Frontal cortex (tissue), 3 donors: ENCODE measurements at regions not wholly inside any gene's neighbourhood (a gene's known extent, or its start where the extent isn't known, plus 50 kb on each side); places are given as distances from the start of the nearest gene placed in this dataset.

ENCODE experiments used
- DNase-seq, 2 donors: peaks; one replicate each; pipeline ENCODE4 v3.0.0; 2012; ENCODE audit warnings: low spot score in 2 of 2
- FAIRE-seq: peaks from 2 replicates; lab custom pipeline; 2012; peaks lifted over from hg19 to GRCh38; lab: Jason Lieb, UNC
- donor health status: control.
- donor health status: control.
- donor health status: control.

DNA sequence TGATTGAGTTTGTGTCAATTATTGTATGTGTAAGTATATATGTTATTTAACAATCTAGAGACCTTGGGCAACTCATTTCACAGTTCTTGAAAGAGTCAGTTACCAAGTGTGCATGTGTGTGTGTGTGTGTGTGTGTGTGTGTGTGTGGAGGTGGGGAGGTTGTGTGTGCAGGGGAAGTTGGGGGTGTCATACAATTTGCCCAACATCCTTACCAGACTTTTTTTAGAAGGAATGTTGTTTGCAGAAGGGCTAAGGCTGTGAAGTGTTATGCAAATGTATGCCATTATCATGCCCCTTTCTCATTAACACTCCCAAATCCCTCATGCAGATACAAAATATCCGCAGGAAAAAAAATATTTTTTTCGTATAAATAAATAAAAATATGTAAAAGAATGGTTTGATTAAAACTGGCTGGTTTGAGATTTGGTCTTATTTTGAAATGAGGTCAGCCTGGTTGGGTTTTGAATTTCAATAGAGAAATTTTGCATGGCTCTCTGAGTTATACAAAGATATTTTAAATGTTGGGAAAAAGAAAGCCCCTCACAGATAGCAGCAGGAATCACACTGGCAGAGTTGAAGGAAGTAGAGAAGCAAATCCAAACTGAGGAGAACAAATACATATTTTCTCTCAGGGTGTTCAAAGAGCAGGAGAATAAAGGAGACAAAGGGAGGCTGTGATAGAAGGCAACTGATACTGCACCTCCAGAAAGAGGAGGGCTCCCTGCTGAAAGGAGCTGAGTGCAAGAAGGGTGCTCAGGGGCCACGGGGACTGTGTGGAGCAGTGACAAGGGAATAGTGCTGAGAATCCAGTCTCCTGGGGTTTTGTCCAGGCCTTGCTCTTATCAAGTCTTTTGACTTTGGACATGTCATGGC lies 1365.5 kb upstream of the CELF4 start:
- no peak for DNase-seq
- FAIRE-seq, result no peak

DNA sequence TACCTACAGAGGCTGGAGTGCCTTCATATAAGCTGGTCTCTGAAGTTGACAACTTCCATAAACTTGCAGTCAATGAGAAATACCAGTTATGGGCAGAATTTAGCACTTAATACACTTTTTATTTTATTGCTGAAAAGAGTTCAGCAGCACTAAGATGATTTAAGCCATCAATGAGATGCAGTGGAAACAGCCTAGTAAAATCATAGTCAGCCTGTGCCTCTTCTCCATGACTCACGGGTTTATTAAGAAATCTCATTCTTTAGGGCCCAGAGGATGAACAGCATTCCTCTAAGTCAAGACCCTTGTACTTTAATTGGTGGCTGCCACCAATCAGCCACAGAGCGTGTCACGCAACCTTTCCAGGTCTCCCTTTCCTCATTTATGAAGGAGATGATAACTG lies 1357.9 kb upstream of the CELF4 start:
- FAIRE-seq (no peak), DNase-seq (no peak)

DNA sequence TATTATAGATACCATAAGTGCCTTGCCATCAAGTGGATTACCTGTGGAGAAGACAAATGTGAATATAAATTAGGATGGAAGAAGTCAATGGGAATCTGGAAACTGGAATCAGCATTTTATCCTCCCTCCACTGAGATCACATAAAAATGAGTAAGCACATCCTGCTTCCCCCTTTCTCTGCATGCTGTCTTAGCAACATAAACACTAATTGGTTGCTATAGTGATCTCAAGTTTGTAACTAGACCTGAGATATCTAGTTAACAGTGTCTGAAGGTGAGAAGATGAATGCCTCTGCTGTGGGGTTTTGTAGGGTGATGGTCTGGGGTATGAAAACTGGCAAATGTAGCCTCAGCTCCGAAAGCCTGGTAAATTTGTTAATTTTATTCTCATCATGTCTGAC lies 1357.5 kb upstream of the CELF4 start:
- DNase-seq (no peak), FAIRE-seq (no peak)

DNA sequence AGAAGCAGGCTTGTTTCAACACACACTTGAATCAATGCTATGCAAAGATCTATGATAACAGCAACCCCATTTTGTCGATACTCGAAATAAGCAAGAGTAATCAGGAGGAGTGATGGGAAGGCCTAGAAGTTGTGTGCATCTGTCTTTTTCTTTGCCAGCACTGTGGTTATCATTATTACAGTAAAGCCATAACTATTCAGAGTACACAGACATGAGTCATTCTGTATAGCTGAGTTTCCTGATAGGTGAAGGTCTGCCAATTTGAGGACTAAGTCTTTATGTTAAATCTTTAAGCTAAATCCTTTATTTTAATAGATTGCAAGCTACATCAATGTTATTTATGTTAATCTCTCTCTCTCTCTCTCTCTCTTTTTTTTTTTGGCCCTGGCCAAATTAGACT lies 1344.4 kb upstream of the CELF4 start:
- FAIRE-seq (no peak), DNase-seq (no peak)

DNA sequence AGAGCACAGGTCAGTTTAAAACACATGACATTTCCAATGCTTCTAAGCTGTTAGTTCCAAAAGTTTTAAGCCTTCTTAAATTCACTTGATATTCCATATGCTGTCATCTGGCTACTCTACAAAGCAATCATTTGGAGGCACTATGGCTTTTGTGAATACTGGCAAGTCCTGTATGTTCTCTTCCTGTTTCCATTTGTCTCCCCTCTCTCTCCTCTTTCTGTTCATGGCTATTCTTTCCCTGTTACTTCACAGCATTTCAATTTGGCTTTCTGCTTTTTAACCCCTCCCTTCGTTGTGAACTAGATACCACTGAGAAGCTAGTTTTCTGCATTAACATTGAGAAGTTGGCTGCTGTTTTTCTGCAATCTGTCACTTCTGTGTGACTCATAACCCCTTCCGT lies 1337.2 kb upstream of the CELF4 start:
- DNase-seq, result no peak
- no peak for FAIRE-seq

DNA sequence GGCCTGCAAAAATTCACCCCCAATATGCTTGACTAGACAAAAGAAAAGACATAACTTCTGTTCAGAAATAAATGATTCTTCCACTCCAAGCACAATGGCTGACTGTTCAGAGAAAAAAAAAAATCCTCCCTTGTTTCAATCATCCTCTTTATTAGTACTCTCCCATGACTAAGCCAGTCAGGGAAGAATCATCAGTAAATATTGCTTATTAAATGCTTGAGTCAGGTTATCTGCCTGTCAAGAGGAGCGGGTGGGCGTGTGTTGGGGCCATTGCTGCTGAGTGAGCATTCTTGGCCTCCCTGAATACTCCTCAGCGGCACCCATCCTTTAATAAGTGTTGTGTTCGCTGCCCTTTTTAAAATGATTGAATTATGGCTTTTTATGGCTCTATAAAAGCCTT lies 1334.8 kb upstream of the CELF4 start:
- no peak for DNase-seq
- FAIRE-seq, result no peak

DNA sequence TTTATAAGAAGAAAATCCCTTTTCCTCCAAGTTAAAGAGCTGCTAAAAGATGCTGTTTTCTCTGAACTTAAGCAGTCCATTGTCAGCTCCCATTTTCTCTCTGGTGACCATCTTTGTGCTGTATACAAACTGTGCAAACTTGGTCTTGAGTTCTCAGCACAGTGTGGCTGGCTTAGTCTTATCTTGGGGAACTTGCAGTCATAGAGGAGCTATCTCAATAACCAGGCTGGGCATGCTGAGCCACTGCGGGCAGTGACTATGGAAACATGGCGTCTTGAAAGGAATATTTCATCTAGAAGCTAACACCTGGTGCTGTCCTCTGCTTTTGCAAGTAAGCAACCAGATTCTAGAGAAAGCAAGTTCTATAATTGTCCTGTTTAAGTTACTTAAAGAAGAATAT lies 1334.4 kb upstream of the CELF4 start:
- FAIRE-seq (no peak), DNase-seq (no peak)

DNA sequence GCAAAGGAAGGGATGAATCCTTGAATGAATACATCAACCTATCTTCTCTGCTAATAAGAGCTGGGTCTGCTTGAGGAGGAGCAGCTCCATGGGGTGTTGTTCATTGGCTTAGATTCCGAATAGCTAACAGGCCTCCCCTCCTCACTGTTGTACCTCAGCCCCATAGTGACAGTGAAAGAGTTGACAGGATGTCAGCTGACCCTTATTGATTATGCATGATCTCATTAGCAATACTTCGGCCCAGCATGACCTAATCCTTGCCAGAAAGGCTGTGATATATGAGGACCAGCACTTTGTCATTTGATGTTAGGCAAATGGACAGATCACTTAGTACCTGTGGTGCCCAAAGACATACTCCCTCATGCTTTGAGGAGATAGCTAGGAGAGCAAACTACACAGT lies 1333.7 kb upstream of the CELF4 start:
- FAIRE-seq, result no peak
- DNase-seq, result no peak

DNA sequence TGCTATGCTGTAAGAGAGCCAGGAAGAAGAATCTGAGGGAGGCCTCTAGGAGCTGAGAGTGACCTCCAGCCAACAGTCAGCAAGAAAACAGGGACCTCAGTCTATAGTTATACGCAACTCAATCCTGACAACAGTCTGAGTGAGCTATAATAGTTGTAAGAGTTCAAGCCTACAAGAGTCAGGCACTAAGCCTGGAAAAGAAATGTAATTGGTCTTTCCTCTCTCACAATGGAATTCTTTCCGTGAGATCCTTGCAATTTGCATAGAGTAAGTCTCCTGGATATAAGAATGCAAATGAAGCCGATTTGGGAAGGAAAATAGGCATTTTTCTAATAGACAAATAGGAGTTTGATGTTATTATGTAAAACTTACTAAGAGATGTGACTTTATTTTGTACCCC lies 1332.6 kb upstream of the CELF4 start:
- DNase-seq, result no peak
- no peak for FAIRE-seq

DNA sequence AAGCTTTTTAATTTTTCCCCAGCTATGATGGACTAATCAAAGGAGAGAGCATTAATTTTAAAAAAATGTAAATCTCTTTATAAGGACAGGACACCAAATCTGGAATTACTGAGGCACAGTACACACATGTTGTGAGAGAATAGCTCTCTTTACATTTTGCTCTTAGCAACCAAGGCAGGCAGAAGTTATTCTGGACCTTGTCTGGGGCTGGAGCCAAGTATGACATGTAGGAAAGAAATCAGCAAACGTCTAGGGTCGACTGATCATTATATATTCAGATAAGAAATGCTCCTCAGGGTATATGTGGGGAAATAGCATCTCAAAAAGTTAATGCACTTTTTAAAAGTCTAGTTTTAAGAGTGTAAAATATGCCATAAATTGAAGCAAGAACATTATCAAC lies 1330.0 kb upstream of the CELF4 start:
- no peak for DNase-seq

DNA sequence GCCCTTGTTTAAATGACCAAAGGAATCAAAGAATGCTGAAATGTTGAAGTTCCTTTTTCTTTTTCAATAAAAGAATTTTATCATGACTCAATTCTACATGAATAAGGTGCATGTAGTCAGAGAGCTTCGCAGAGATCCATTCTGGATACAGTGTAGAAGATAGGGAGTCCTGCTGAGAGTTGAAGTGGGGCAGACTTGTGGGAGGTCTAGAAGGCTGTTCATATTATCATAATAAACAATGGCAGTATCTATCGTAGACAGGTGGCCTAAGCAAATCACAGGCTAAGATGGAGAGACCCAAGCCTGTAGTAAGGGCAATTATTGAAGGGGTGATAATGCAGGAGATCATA lies 1322.0 kb upstream of the CELF4 start:
- FAIRE-seq, result no peak

More for the DNA sequence above, 1330.0 kb upstream of the CELF4 start:
- no peak for FAIRE-seq

DNA sequence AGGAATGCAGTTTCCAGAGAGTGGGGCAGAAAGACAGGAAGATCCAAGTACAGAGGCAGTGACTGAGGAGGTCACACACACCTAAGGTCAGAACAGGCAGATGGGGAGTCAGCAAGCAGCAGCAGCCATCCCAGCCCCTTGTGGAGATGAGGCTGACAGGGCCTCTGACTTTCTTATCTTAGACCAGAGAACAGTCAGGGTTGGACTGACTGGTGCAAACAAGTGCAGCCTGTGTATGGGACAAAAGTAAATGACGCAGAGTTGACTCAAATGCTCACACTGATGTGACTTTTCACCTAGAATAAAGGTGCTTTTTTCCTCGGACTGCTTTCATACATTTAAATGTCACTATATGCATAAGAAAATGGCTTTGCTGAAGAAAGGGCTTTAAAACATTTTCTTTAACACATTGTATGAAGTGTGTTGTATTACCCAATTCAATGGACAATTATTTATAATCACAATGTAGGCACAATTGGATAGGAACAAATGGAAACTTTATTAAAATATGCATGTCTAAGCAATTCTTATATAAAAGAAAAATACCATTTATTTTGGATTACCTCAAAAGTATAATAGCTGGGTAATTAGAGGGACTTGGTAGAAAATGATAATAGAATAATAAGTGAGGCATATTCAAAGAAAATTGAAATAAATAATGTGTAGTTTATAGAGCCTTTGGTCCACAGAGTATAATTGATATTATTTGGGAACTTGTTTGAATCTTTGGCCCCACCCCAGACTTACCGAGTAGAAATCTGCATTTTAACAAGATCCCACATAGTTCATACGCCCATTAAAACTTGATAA lies 1321.5 kb upstream of the CELF4 start:
- DNase-seq (no peak), FAIRE-seq (no peak)

More for the DNA sequence above, 1322.0 kb upstream of the CELF4 start:
- no peak for DNase-seq

DNA sequence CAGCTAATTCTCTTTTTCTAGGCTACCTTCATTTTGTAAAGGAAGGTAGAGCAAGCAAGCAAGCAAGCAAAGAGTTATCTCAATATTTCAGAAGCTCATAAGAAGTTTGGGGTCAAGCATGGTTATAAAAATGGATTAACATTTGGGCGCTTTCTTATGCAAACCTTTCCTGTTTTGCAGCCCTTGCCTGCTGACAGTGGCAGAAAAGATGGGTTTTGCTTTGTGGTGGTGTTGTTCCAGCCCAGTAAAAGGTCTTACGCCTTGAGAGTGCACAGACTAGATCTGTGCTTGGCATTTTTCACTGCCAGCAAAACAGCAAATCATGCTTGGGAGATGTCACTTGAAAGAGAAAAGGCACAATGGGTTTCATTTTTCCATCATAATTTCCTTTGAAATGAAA lies 1320.6 kb upstream of the CELF4 start:
- FAIRE-seq, result no peak
- no peak for DNase-seq

DNA sequence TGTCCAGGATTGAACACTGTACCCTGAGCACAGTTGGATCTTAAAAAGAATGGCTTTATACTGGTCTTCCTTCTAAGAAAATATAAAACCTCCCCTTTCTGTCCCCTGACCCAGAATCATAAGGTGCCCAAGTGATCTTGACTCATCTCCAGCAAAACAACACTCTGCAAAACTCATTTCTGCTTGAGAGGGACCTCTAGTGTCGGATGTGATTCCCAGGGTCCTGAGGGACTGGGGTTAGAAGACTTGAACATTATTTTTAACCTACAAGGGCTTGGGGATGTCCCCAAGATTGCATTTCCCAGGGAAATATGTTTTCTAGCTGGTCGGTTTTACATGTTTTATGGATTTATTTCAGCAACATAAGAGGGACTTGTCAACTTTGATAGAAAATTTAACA lies 1318.5 kb upstream of the CELF4 start:
- FAIRE-seq (no peak), DNase-seq (no peak)

DNA sequence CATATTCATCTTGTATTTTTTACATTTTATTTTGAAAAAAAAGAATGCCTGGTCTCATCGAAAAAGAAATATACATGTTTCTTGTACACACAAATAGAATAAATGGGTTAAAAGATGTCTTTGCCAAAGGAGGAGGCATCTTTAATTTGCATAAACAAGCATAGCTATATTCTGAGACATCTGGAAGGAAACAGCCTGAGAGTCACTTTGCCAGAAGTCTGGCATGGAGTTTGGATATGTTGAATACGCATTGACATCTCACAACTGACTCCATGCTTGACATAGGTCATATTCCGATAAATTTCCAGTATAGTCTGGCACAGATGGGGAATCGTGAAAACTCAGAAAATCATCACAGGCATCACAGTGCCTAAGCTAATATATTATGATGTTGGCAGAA lies 1317.5 kb upstream of the CELF4 start:
- FAIRE-seq (no peak), DNase-seq (no peak)

DNA sequence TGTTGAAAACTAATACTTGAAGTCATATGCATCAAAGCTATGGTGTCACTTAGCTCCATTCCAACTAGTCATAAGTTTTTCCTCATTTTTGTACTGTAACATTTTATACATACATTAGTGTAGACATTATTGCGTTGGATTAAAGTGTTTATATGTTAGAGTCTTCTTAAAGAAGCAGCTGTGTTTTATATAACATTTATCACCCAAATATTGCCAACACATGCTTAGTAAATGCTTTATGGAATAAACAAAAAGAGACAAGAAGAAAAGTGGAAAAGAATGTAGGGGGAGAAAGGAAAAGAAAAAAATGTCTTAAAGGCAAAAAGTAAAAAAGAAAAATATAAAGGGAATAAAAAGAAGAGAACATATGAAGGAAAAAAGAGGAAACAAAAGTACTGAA lies 1314.3 kb upstream of the CELF4 start:
- FAIRE-seq (no peak), DNase-seq (no peak)

DNA sequence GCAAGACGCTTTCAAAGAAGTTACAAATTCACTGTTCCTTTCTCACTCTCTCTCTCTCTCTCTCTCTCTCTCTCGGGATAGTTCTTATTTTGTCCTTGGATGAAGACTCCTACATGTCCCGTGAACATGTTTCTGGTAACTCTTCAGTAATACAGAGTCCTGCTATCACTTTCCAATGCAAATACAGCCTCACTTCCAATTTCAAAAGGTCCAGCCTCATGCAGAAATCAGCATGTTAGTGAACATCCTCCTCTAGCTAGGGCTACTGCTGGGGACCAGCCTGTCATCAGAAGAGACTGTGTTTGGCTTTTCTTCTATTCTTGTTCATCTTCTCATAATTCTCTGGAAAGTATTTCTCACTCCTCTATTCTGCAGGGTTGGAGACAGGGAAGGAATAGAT lies 1306.7 kb upstream of the CELF4 start:
- no peak for FAIRE-seq
- no peak for DNase-seq

DNA sequence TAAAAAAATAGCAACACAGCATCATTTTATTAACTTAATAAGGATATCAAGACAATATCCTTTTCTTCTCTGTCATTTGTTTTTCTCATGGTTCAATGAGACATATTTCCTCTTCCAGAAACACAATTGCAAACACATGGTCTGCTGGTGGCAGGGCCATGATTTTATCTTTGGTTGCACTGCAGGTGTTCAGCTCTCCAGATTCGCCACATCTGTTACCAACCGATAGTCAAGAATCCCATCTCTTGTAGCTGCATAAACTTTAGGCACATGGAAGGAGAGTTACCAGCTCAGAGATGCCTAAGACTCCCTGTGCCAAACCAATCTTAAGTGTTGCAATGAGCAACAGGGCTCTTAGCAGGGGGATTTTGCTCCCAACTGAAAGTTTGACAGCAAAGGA lies 1303.2 kb upstream of the CELF4 start:
- FAIRE-seq, result no peak
- no peak for DNase-seq

DNA sequence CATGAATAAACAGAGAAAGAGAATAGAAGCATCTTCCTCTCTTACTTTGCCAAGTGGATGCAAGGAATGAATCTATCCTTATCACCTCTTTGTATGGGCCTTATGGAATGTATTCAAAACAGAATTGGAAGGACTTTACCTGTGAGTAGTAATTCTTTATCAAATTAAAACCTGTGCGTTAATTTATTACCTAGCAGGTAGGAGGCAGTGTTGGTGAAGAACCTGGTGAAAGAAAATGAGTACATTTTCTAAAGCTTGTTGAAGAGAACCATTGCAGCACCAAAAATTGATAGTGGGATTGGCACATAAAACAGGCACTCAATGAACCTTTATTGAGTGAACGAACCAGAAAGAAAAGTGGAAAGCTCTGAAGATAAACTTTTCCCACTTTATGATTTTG lies 1302.1 kb upstream of the CELF4 start:
- FAIRE-seq (no peak), DNase-seq (no peak)

DNA sequence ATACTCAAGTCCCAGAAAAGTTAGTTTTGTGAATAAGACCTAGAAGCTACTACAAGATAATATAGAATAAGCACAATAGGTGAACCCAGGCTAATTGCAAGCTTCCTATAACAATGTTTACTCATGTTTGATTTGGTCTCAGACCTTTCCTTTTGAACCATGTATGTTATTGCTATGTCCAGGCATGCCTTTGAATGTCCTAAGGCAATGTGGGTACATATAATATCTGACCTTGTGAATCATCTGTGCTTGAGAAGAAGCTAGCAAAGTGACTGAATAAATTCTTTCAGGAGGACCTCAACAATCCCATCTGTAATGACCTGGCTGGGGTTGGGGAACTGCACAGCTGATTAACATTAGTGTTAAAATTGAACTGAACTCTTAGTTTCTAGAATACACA lies 1285.9 kb upstream of the CELF4 start:
- no peak for FAIRE-seq
- no peak for DNase-seq

DNA sequence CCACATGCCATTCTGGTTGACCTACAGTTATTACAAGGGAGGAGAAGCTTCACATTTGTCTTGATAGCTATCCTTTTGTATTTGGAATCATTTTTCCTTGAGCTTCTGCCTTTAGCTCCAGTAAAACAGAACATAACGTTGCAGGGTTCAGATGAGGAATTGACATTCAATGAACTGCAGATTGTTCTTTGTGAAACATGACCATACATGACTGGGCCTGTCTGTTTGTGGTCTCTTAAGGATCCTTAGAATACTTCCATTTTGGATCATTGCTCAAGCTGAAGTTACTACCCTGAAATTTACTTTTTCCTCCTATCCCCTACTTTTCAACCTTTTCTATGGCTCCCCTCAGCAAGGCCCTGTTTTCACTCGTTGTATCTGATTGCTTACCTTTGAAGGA lies 1281.7 kb upstream of the CELF4 start:
- DNase-seq (no peak), FAIRE-seq (no peak)

DNA sequence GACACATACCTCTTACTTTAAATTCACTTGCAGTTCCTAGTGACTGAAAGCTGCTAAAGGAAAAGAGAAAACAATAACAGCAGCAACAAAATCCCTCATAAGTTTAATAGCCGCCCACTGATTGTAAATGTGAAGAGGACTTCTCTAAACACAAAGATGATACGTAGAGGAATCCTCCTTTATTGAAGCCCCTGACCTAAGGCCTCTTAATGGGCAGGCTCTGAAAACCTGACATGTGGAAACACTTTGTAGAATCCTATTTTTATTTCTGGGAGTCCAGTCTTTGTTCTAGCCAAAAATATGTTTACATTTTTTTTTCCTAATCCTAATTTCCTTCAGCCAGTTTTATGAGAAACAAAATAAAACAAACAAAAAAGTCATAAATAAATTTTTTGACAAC lies 1277.7 kb upstream of the CELF4 start:
- DNase-seq (no peak), FAIRE-seq (no peak)
